Uterus (tissue), 3 donors: ENCODE measurements at regions not wholly inside any gene's neighbourhood (a gene's known extent, or its start where the extent isn't known, plus 50 kb on each side); places are given as distances from the start of the nearest gene placed in this dataset.

Experiments
- DNase-seq, 2 donors: peaks; one replicate each; pipeline ENCODE4 v3.0.0-alpha.2; 2019 to 2020
- H3K27ac ChIP-seq, 2 donors: fragments of 200-600 bp; sonication (generic); 1 replicate in 1 of 2; 2 replicates in 1 of 2; pipeline ENCODE4 v1.5.1; 2016 to 2018
- H3K27me3 ChIP-seq, 2 donors: fragments of 200-600 bp; sonication (generic); one replicate each; pipeline ENCODE4 v1.5.1; 2018 to 2019; ENCODE audit warnings: control low read depth in 1 of 2
- H3K36me3 ChIP-seq, 2 donors: fragments of 200-600 bp; sonication (generic); one replicate each; pipeline ENCODE4 v1.5.1; 2019; ENCODE audit warnings: control low read depth in 1 of 2
- H3K4me1 ChIP-seq, 2 donors: fragments of 200-600 bp; sonication (generic); one replicate each; pipeline ENCODE4 v1.5.1; 2018 to 2019; ENCODE audit warnings: control low read depth in 1 of 2
- H3K4me3 ChIP-seq, 2 donors: fragments of 200-600 bp; sonication (generic); 1 replicate in 1 of 2; 2 replicates in 1 of 2; pipeline ENCODE4 v1.5.1; 2018 to 2019; ENCODE audit warnings: mild to moderate bottlenecking in 1 of 2
- H3K9me3 ChIP-seq, 2 donors: fragments of 200-600 bp; sonication (generic); one replicate each; pipeline ENCODE4 v1.5.1; 2019; ENCODE audit warnings: control low read depth in 1 of 2
- POLR2A ChIP-seq, 2 donors: fragments of 450-650 bp; IDR thresholded peaks; one replicate each; pipeline ENCODE4 v1.6.1; 2016; ENCODE audit warnings: antibody characterized with exemption in 2 of 2, mild to moderate bottlenecking in 1 of 2, moderate library complexity in 1 of 2
- intact Hi-C: fragments of 100-400 bp; cut with DNase I; formaldehyde crosslinking; loops from one replicate; pipeline ENCODE4 v1.15.1; 2023; ENCODE audit warnings: low total_unique reads
- TF ChIP-seq, protein P1 (sequence below), 4 experiments: fragments of 200-600 bp in 2 of 4; fragments of 450-650 bp in 2 of 4; sonication (generic) in 2 of 4; IDR thresholded peaks; one replicate each; pipeline ENCODE4 v1.5.1; 2016 to 2019; ENCODE audit warnings: antibody characterized with exemption in 4 of 4, mild to moderate bottlenecking in 2 of 4, moderate library complexity in 1 of 4
- donor health status: DM: yes; HTN: yes; CAD: no.

DNA sequence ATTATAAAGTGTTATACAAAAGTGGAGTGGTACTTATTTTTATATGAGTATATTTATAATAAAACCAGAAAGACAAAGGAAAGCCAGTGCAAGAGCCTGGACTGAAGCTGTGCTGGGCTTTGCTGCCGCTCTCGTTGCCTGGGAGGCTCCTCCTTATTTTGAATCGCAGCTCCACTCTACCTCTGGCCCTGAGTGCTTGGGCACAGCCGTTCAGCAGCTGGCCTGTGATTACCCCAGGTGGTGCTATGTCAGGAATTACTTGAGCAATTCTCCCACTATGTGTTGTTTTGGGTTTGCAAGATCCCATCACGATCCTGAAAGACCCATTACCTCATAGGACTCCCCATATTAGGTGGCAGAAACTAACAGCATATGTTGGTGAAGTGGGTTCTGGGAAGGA is 53.0 kb upstream of the LCLAT1 start:
- Histone ChIP-seq H3K36me3 (no peaks in the 10 kb centered on the region), H3K4me3 (no peak overlapping the region), H3K9me3 (no peaks in the 10 kb centered on the region), H3K27ac (no peak overlapping the region), H3K27me3 (no peaks in the 10 kb centered on the region), H3K4me1 (no peaks in the 10 kb centered on the region)
- TF ChIP-seq, protein P1, sequence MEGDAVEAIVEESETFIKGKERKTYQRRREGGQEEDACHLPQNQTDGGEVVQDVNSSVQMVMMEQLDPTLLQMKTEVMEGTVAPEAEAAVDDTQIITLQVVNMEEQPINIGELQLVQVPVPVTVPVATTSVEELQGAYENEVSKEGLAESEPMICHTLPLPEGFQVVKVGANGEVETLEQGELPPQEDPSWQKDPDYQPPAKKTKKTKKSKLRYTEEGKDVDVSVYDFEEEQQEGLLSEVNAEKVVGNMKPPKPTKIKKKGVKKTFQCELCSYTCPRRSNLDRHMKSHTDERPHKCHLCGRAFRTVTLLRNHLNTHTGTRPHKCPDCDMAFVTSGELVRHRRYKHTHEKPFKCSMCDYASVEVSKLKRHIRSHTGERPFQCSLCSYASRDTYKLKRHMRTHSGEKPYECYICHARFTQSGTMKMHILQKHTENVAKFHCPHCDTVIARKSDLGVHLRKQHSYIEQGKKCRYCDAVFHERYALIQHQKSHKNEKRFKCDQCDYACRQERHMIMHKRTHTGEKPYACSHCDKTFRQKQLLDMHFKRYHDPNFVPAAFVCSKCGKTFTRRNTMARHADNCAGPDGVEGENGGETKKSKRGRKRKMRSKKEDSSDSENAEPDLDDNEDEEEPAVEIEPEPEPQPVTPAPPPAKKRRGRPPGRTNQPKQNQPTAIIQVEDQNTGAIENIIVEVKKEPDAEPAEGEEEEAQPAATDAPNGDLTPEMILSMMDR (IDR thresholded peaks at IDR 0.05), result no peak
- TF ChIP-seq POLR2A (IDR thresholded peaks at IDR 0.05), result no peak
- intact Hi-C loops, result no loop called here
- no peak for DNase-seq

DNA sequence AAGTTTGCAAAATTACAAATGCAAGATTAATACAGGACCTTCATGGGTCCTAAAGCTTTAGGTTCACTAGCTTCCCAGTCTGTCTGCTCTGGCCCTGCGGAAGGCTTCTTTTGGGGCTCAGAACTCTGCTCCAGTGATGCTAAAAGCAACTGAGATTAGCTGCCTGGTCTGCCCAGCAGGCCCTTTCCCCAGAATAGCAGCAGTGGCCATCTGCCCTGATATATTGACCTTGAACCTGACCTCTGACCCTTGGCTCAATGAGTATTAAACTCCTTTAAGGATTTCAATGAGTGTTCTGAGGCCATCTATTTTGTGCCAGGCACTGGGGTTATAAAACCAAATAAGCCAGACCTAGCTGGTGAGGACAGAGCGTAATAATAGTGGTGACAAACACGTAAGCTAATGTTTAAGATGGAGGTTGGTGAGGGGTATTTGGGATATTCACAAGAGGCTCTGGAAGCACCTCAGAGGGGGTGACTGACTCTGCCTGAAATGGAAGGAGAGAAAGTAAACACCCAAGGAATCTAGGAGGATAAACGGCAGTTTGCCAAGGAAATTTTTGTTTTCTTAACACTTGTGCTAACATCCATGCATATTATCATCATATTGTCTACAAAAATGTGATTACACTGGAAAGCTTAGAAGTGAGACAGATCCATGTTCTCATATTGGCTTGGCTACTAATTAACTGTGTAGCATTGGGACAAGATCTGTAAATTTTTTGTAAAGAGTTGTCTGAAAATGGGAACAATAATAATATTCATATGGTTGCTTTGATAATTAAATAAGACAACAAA is 50.4 kb upstream of the LCLAT1 start:
- TF ChIP-seq POLR2A (IDR thresholded peaks at IDR 0.05), result no peak
- TF ChIP-seq, protein P1 (IDR thresholded peaks at IDR 0.05), result no peak
- no peaks in the 10 kb centered on the region for H3K27me3 ChIP-seq
- no peaks in the 10 kb centered on the region for H3K9me3 ChIP-seq
- no peak for DNase-seq
- H3K4me3 ChIP-seq, result no peak overlapping the region
- no peak overlapping the region for H3K27ac ChIP-seq
- no peaks in the 10 kb centered on the region for H3K36me3 ChIP-seq
- intact Hi-C loops, result no loop called here
- H3K4me1 ChIP-seq, result no peaks in the 10 kb centered on the region
